Activated naive CD4-positive, alpha-beta T cell treated with anti-CD3 and anti-CD28 coated beads, Interleukin-2, amount 10 ng/mL, durations not matched to agents 7 days and 5 days (primary cell): ENCODE measurements at regions not wholly inside any gene's neighbourhood (a gene's known extent, or its start where the extent isn't known, plus 50 kb on each side); places are given as distances from the start of the nearest gene placed in this dataset.

Experiments
- CTCF ChIA-PET: fragments of 350-600 bp; sonication (Branson Sonifier 250); formaldehyde crosslinking; loops from one replicate; lab custom pipeline; 2021; ENCODE audit warnings: antibody characterized with exemption; lab: Charles Lee
- DNase-seq: peaks from one replicate; pipeline ENCODE4 v3.0.0-alpha.2; 2020
- H3K27ac Mint-ChIP-seq: one replicate; pipeline ENCODE4 v1.8.0; 2021; ENCODE audit warnings: mild to moderate bottlenecking, moderate library complexity, mixed read lengths
- H3K27me3 Mint-ChIP-seq: one replicate; pipeline ENCODE4 v1.8.0; 2021; ENCODE audit warnings: mild to moderate bottlenecking, mixed read lengths
- H3K36me3 Mint-ChIP-seq: one replicate; pipeline ENCODE4 v1.8.0; 2021; ENCODE audit warnings: mixed read lengths
- H3K4me1 Mint-ChIP-seq: one replicate; pipeline ENCODE4 v1.8.0; 2021; ENCODE audit warnings: mixed read lengths
- H3K4me3 Mint-ChIP-seq: one replicate; pipeline ENCODE4 v1.8.0; 2021; ENCODE audit warnings: mild to moderate bottlenecking, moderate library complexity, mixed read lengths
- H3K9me3 Mint-ChIP-seq: one replicate; pipeline ENCODE4 v1.8.0; 2021; ENCODE audit warnings: mixed read lengths

- no peak for DNase-seq
- CTCF ChIA-PET: interaction anchor here (0.6 kb wide), 1 partner anchor 42 kb away, joined by 3 read pairs; no protein-coding TSS in a partner anchor
- peaks cover 26% of the 10 kb centered on the region for H3K4me1 Mint-ChIP-seq
- no peak overlapping the region for H3K4me3 Mint-ChIP-seq
- H3K9me3 Mint-ChIP-seq: peaks cover 13% of the 10 kb centered on the region
- H3K36me3 Mint-ChIP-seq: peaks cover 11% of the 10 kb centered on the region
- H3K27me3 Mint-ChIP-seq: peaks cover 8% of the 10 kb centered on the region
- no peak overlapping the region for H3K27ac Mint-ChIP-seq
These were observed 114.9 kb downstream of the QPCT start for GRCh38 chr2:37459095-37459981.

- no peak overlapping the region for H3K4me3 Mint-ChIP-seq
- peaks cover 19% of the 10 kb centered on the region for H3K4me1 Mint-ChIP-seq
- H3K9me3 Mint-ChIP-seq: peaks cover 7% of the 10 kb centered on the region
- H3K36me3 Mint-ChIP-seq: peaks cover 5% of the 10 kb centered on the region
- CTCF ChIA-PET: no interaction called here
- no peak overlapping the region for H3K27ac Mint-ChIP-seq
- H3K27me3 Mint-ChIP-seq: peaks cover 8% of the 10 kb centered on the region
- DNase-seq: no peak
These were observed 116.4 kb downstream of the QPCT start for GRCh38 chr2:37460896-37461229.

GRCh38 chr2:37464067-37464466 is 119.6 kb downstream of the QPCT start:
- H3K4me3 Mint-ChIP-seq: no peak overlapping the region
- H3K36me3 Mint-ChIP-seq: no peaks in the 10 kb centered on the region
- no peaks in the 10 kb centered on the region for H3K4me1 Mint-ChIP-seq
- H3K27ac Mint-ChIP-seq: no peak overlapping the region
- H3K9me3 Mint-ChIP-seq: no peaks in the 10 kb centered on the region
- CTCF ChIA-PET: no interaction called here
- peaks cover 8% of the 10 kb centered on the region for H3K27me3 Mint-ChIP-seq
- no peak for DNase-seq

GRCh38 chr2:37466533-37467222 is 122.2 kb downstream of the QPCT start:
- CTCF ChIA-PET: interaction anchor here (0.9 kb wide), 1 partner anchor 73 kb away, joined by 3 read pairs; no protein-coding TSS in a partner anchor
- DNase-seq: no peak
- Mint-ChIP-seq H3K27me3 (peaks cover 12% of the 10 kb centered on the region), H3K27ac (no peak overlapping the region), H3K36me3 (no peaks in the 10 kb centered on the region), H3K9me3 (no peaks in the 10 kb centered on the region), H3K4me1 (no peaks in the 10 kb centered on the region), H3K4me3 (no peak overlapping the region)

GRCh38 chr2:37468170-37468569 is 123.7 kb downstream of the QPCT start:
- Mint-ChIP-seq H3K4me1 (no peaks in the 10 kb centered on the region), H3K27ac (no peak overlapping the region), H3K4me3 (no peak overlapping the region), H3K36me3 (no peaks in the 10 kb centered on the region), H3K9me3 (no peaks in the 10 kb centered on the region), H3K27me3 (peaks cover 12% of the 10 kb centered on the region)
- CTCF ChIA-PET: no interaction called here
- no peak for DNase-seq

GRCh38 chr2:37469126-37469525 is 124.7 kb downstream of the QPCT start:
- DNase-seq: no peak
- no peaks in the 10 kb centered on the region for H3K9me3 Mint-ChIP-seq
- no peaks in the 10 kb centered on the region for H3K4me1 Mint-ChIP-seq
- no peak overlapping the region for H3K4me3 Mint-ChIP-seq
- H3K27ac Mint-ChIP-seq: no peak overlapping the region
- H3K36me3 Mint-ChIP-seq: no peaks in the 10 kb centered on the region
- CTCF ChIA-PET: no interaction called here
- H3K27me3 Mint-ChIP-seq: peaks cover 10% of the 10 kb centered on the region

- no peak for DNase-seq
- Mint-ChIP-seq H3K27me3 (peaks cover 8% of the 10 kb centered on the region), H3K4me1 (no peaks in the 10 kb centered on the region), H3K9me3 (no peaks in the 10 kb centered on the region), H3K4me3 (no peak overlapping the region), H3K27ac (no peak overlapping the region), H3K36me3 (no peaks in the 10 kb centered on the region)
- CTCF ChIA-PET: no interaction called here
These were observed 126.7 kb downstream of the QPCT start for GRCh38 chr2:37471104-37471503.

- DNase-seq: no peak
- no peaks in the 10 kb centered on the region for H3K9me3 Mint-ChIP-seq
- no peak overlapping the region for H3K4me3 Mint-ChIP-seq
- peaks cover 8% of the 10 kb centered on the region for H3K27me3 Mint-ChIP-seq
- no peaks in the 10 kb centered on the region for H3K36me3 Mint-ChIP-seq
- H3K27ac Mint-ChIP-seq: no peak overlapping the region
- H3K4me1 Mint-ChIP-seq: no peaks in the 10 kb centered on the region
- CTCF ChIA-PET: interaction anchor here (0.6 to 0.8 kb wide), 2 partner anchors 28 to 44 kb away, joined by 3 read pairs; no protein-coding TSS in a partner anchor
These were observed 127.6 kb downstream of the QPCT start for GRCh38 chr2:37471994-37472393.

- Mint-ChIP-seq H3K27me3 (peaks cover 8% of the 10 kb centered on the region), H3K36me3 (no peaks in the 10 kb centered on the region), H3K9me3 (no peaks in the 10 kb centered on the region), H3K27ac (no peak overlapping the region), H3K4me1 (no peaks in the 10 kb centered on the region), H3K4me3 (no peak overlapping the region)
- DNase-seq: no peak
- CTCF ChIA-PET: interaction anchor here (1.0 kb wide), 1 partner anchor 77 kb away, joined by 3 read pairs; no protein-coding TSS in a partner anchor
These were observed 128.5 kb downstream of the QPCT start for GRCh38 chr2:37472959-37473358.

GRCh38 chr2:37476411-37476810 is 132.0 kb downstream of the QPCT start:
- no peak for DNase-seq
- Mint-ChIP-seq H3K27ac (no peak overlapping the region), H3K36me3 (no peaks in the 10 kb centered on the region), H3K9me3 (no peaks in the 10 kb centered on the region), H3K4me3 (no peak overlapping the region), H3K27me3 (no peaks in the 10 kb centered on the region), H3K4me1 (no peaks in the 10 kb centered on the region)
- CTCF ChIA-PET: no interaction called here

GRCh38 chr2:37477921-37478320 is 133.5 kb downstream of the QPCT start:
- Mint-ChIP-seq H3K4me3 (no peak overlapping the region), H3K27me3 (peaks cover 4% of the 10 kb centered on the region), H3K4me1 (no peaks in the 10 kb centered on the region), H3K36me3 (no peaks in the 10 kb centered on the region), H3K9me3 (no peaks in the 10 kb centered on the region), H3K27ac (no peak overlapping the region)
- no peak for DNase-seq
- CTCF ChIA-PET: no interaction called here

- CTCF ChIA-PET: interaction anchor here (0.6 kb wide), 1 partner anchor 110 kb away, joined by 3 read pairs; no protein-coding TSS in a partner anchor
- Mint-ChIP-seq H3K4me3 (no peak overlapping the region), H3K9me3 (no peaks in the 10 kb centered on the region), H3K27ac (no peak overlapping the region), H3K36me3 (no peaks in the 10 kb centered on the region), H3K27me3 (peaks cover 15% of the 10 kb centered on the region), H3K4me1 (no peaks in the 10 kb centered on the region)
- DNase-seq: no peak
These were observed 136.8 kb downstream of the QPCT start for GRCh38 chr2:37481244-37481643.

- Mint-ChIP-seq H3K36me3 (no peaks in the 10 kb centered on the region), H3K4me3 (no peak overlapping the region), H3K4me1 (no peaks in the 10 kb centered on the region), H3K27ac (no peak overlapping the region), H3K9me3 (no peaks in the 10 kb centered on the region), H3K27me3 (peaks cover 11% of the 10 kb centered on the region)
- CTCF ChIA-PET: no interaction called here
- DNase-seq: no peak
These were observed 144.6 kb downstream of the QPCT start for GRCh38 chr2:37489041-37489456.

GRCh38 chr2:37489536-37489935 is 145.1 kb downstream of the QPCT start:
- Mint-ChIP-seq H3K9me3 (no peaks in the 10 kb centered on the region), H3K27me3 (peaks cover 9% of the 10 kb centered on the region), H3K4me1 (no peaks in the 10 kb centered on the region), H3K27ac (no peak overlapping the region), H3K36me3 (no peaks in the 10 kb centered on the region), H3K4me3 (no peak overlapping the region)
- no peak for DNase-seq
- CTCF ChIA-PET: no interaction called here
